ENCODE measurements at regions not wholly inside any gene's neighbourhood (a gene's known extent, or its start where the extent isn't known, plus 50 kb on each side); places are given as distances from the start of the nearest gene placed in this dataset.

DNA sequence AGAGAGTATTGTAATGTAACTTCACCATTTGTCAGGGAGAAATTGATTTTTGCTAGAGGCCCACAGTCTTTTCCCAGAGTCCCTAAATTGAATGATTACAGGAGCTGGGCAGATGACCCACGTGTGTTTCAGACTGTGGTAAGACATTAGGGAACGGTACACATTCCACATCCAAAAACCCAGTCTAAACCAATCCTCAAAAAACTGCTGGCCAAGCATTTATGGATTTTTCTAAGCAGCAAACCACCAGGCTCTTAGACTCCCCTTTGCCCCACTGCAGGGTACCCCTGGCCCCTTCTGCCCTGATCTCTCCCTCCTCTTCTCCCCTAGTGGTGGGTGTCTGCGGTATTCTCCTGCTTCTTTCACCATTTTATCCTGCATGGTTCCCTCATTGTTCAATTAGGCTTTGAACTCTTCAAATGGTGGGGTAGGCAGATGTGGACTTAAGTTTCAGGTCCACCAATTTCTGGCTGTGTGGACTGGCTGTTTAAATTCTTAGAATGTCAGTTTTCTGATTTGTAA, 135.5 kb upstream of the SORCS3 start:
- no peak for DNase-seq (ENCODE audit: low read depth)

- DNase-seq (ENCODE audit: low read depth), result no peak
Measured at GRCh38 chr10:104509981-104510380, 131.1 kb upstream of the SORCS3 start.

DNA sequence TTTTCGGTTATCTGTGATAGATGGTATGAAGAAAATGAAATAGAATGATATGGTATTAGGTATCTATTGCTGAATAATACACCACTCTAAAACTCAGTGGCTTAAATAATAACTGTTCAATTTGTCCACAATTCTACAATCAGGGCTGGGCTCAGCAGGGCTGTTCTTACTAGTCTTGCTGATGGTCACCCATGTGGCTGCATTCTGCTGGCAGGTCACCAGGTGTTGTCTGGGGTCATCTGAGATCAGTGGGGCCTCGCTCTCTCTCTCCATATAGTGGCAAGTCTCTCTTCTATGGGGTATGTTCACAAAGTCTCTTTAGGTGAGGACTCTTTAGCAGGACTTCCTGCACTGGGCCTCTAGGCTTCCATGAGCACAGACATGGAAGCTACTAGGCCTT, 130.4 kb upstream of the SORCS3 start:
- DNase-seq (ENCODE audit: low read depth), result no peak

DNA sequence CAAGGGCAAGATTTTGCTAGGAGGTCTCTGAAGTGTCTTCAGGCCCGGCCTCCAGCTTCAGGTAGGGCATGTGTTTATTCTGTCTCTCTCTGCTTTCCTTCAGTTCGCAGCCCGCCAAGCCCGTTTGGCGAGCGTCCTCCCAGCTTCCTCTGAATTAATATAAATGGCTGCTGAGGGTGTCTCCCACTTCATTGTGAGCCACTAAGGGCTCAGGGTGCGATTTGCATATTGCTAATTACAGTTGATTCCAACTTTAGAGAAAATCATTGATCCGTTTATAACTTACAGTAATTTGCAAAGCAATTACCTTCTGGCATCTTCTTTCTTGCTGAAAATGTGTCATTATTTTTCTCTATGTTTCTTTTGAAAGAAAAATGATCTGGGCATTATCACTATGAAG, 128.3 kb upstream of the SORCS3 start:
- no peak for DNase-seq (ENCODE audit: low read depth)

DNA sequence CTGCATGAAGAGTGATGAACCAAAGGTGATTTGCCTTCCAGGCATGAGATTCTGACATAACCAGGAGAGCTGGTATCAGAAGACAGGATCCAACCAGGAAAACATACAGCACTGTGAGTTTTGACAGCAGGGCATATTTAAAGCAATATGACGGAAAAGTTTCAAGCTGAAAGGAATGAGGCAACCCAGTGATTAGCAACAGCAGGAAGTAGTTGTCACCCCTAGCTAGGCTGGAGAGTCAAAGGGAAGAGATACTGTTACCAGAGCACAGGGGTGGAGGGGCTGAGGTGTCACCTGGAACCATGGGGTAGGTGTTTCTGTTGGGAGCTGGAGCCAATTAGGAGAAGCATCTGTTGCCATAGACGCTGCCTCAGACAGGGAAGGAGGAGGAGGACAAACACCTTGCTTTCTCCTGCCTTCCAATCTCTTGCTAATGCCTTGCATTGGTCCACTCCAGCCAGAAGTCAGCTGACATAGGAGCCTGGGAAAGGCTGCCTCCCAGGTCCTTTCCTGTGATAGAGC, 125.4 kb upstream of the SORCS3 start:
- no peak for DNase-seq (ENCODE audit: low read depth)

- DNase-seq (ENCODE audit: low read depth), result no peak
Measured at GRCh38 chr10:104516986-104517385, 124.1 kb upstream of the SORCS3 start.

DNA sequence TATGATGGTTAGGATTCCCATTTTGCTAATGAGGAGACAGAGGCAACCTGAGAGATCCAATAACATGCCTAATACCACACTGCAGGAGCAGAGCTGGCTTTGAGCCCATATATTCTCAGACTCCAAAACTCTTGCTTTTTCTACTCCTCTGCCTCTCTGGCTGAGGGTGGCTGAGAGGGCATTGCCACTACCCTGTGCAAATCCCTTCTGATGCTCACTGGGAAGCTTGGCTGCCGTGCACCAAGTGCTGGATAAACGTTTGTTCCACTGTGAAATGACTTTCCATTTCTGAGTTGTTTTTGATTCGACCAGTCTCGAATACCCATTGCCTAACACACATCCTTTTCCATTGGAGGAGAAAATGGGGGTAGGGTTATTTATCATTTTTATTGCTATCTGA, 123.1 kb upstream of the SORCS3 start:
- DNase-seq (ENCODE audit: low read depth), result no peak

DNA sequence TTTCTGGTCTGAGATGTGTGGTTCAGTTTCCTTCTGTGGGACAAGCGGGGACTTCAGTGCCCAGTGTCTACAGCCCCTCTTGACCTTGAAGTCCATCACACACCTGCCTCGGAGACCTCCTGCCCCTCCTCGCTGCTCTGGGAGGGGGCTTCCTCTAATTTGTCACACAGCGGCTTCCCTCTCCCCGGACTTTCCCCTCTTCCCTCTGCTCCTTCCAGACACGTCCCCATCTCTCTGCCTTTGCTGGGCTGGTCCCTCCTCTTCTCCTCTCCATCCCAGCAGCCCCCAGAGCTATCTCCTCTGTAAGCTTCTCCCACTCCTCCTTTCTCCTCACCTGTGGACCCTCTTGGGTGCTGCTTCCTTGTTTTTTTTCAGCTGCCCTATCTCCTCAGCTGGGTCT, 122.2 kb upstream of the SORCS3 start:
- DNase-seq (ENCODE audit: low read depth), result no peak

DNA sequence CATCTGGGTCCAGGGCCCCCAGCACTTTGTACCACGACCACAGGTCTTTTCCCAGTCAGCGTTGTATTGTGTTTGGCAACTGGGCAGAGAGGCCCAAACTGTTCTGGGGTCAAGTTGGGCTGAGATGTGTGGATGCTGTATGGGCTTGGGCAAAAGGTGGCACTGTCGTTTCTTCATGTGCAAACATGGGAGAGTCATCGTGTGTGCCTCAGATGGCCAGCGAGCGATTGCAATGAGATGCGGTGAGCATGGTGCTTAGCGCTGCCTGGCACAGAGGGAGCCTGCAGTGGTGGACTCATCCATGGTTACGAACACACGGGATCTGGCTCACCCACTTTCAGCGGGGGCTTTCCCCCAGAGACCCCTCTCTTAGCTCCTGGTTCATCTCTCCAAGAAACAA, 120.4 kb upstream of the SORCS3 start:
- no peak for DNase-seq (ENCODE audit: low read depth)

DNA sequence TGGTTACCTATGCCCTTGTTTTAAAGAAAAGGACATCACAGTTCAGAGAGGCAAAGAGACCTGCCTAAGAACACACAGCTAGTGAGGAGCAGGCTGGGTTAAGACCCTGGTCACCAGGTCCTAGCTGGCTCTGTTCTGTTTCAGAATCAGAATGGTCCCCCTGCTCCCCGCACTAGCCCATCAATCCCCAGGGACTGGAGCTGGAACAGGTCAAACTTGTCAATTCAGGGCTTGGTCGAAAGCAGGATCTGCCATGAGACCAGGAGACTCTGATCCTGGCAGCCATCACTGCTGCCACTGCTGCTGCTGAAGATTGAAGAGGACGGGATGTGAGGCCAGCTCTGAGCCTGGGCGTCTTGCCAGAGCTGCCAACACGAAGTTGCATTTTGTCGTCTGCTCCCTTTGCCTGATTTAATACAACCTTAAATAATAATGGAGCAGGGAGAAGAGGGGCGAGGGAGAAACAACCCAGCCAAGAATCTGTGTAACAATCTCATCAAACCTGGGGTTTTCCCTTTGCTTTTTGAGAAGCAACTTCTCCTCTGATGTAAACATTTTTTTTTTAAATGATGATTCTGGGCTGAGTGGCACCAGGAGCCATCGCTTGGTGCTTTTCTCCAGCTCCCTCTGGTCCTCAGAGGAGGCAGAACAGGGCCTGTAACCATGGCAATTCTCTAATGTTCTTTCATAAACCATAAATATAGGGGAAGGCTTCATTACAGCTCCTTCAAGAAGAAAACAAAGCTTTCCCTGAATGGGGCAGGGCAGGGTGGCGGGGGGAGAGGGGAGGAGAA, 119.0 kb upstream of the SORCS3 start:
- no peak for DNase-seq (ENCODE audit: low read depth)

DNA sequence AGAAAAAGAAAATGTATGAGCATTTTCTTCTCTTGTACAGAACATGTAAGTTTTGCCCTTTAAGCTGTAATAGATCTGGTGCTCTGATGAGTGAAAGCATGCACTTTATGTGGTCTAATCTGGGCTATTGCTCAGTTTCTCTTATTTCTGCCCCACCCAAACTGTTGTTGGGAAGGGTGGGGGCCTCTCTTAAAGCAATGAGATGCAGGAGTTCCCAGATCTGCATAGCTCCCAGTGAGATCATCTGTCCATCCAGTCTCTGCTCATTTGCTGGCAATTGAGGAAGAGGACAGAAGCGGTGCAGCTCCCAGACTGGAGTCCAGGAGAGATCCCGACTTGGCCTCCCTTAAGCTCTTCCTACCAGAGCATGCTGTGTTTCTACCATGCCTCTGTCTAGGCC, 114.9 kb upstream of the SORCS3 start:
- no peak for DNase-seq (ENCODE audit: low read depth)

GRCh38 chr10:104527013-104527412, 114.1 kb upstream of the SORCS3 start:
- no peak for DNase-seq (ENCODE audit: low read depth)

DNA sequence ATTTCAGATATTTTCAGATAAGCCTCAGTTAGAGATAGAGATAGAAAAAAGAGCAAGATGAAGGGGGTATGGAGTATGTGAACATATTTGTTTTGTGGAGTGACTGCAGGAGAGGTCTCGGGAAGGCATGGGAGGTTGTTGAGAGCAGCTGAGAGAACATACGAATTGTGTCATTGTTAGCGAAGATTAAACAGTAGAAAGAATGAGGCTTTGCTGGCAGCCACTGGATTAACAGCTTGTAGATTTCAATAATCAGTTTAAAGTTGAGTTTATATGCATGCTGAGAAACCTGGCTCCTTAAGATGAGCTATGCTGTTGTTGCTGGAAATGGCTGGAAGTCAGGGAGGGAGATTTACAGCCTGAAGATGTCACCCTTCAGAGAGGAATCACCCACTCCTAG, 100.9 kb upstream of the SORCS3 start:
- DNase-seq (ENCODE audit: low read depth), result no peak

GRCh38 chr10:104541820-104542219, 99.3 kb upstream of the SORCS3 start:
- DNase-seq (ENCODE audit: low read depth), result no peak

- no peak for DNase-seq (ENCODE audit: low read depth)
Measured at GRCh38 chr10:104546336-104546735, 94.8 kb upstream of the SORCS3 start.

- no peak for DNase-seq (ENCODE audit: low read depth)
Measured at GRCh38 chr10:104546756-104547155, 94.3 kb upstream of the SORCS3 start.

GRCh38 chr10:104548090-104548489, 93.0 kb upstream of the SORCS3 start:
- no peak for DNase-seq (ENCODE audit: low read depth)

GRCh38 chr10:104556831-104557230, 84.3 kb upstream of the SORCS3 start:
- no peak for DNase-seq (ENCODE audit: low read depth)

- no peak for DNase-seq (ENCODE audit: low read depth)
Measured at GRCh38 chr10:104557966-104558365, 83.1 kb upstream of the SORCS3 start.

- DNase-seq (ENCODE audit: low read depth), result no peak
Measured at GRCh38 chr10:104559935-104560334, 81.2 kb upstream of the SORCS3 start.

GRCh38 chr10:104563051-104563450, 78.0 kb upstream of the SORCS3 start:
- DNase-seq (ENCODE audit: low read depth), result no peak

DNA sequence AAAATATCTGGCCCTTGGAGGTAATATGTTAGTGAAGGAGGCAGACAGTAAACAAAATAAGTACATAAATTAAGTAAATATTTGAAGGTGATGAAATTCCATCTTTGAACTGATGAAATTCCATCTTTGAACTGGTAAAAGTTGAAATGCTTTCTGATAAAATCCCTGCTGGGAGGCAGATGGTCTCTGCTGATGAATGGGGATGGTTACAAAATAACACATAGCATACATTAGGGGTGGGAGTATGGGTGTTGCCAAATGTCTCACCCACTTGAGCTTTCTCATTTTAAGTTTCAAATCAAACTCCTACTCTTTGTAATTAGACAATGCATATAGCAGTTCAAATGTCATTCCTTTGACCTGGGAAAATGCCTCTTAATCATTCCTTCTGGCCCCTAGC, 77.5 kb upstream of the SORCS3 start:
- no peak for DNase-seq (ENCODE audit: low read depth)

GRCh38 chr10:104574427-104574826, 66.7 kb upstream of the SORCS3 start:
- DNase-seq (ENCODE audit: low read depth), result no peak

- no peak for DNase-seq (ENCODE audit: low read depth)
Measured at GRCh38 chr10:104574838-104575237, 66.3 kb upstream of the SORCS3 start.

Measured in activated T-cell treated with anti-CD3 and anti-CD28 coated beads for 48 hours (primary cell).